ENCODE measurements at regions not wholly inside any gene's neighbourhood (a gene's known extent, or its start where the extent isn't known, plus 50 kb on each side); places are given as distances from the start of the nearest gene placed in this dataset.

- TF ChIP-seq ATF7 (IDR thresholded peaks at IDR 0.05): no peak
- no peak for TF ChIP-seq ATF7 (CRISPR knock-in tag; IDR thresholded peaks at IDR 0.05)
- no peak for TF ChIP-seq YY1 (IDR thresholded peaks at IDR 0.05; ENCODE audit: insufficient read depth, insufficient replicate concordance, low read depth, low read length)
- TF ChIP-seq YEATS2 (CRISPR knock-in tag; IDR thresholded peaks at IDR 0.05; ENCODE audit: borderline replicate concordance): no peak
- TF ChIP-seq BRD4 (CRISPR knock-in tag; IDR thresholded peaks at IDR 0.05): no peak
- TF ChIP-seq SMC3 (IDR thresholded peaks at IDR 0.05; ENCODE audit: low read length): no peak
- TF ChIP-seq, protein P1, sequence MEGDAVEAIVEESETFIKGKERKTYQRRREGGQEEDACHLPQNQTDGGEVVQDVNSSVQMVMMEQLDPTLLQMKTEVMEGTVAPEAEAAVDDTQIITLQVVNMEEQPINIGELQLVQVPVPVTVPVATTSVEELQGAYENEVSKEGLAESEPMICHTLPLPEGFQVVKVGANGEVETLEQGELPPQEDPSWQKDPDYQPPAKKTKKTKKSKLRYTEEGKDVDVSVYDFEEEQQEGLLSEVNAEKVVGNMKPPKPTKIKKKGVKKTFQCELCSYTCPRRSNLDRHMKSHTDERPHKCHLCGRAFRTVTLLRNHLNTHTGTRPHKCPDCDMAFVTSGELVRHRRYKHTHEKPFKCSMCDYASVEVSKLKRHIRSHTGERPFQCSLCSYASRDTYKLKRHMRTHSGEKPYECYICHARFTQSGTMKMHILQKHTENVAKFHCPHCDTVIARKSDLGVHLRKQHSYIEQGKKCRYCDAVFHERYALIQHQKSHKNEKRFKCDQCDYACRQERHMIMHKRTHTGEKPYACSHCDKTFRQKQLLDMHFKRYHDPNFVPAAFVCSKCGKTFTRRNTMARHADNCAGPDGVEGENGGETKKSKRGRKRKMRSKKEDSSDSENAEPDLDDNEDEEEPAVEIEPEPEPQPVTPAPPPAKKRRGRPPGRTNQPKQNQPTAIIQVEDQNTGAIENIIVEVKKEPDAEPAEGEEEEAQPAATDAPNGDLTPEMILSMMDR (CRISPR knock-in tag; IDR thresholded peaks at IDR 0.05): no peak
- TF ChIP-seq POLR2A (IDR thresholded peaks at IDR 0.05; ENCODE audit: insufficient read depth in 1 of 2, low read depth in 2 of 2, low read length in 2 of 2): no peak
- no peak for TF ChIP-seq POLR2AphosphoS5 (IDR thresholded peaks at IDR 0.05; ENCODE audit: low read depth, low read length)
- no peak for TF ChIP-seq SMAD1 (CRISPR knock-in tag; IDR thresholded peaks at IDR 0.05; ENCODE audit: borderline replicate concordance, low read depth)
- no peak for TF ChIP-seq SIN3A (IDR thresholded peaks at IDR 0.05; ENCODE audit: borderline replicate concordance, low read depth, low read length)
- TF ChIP-seq, protein P2, sequence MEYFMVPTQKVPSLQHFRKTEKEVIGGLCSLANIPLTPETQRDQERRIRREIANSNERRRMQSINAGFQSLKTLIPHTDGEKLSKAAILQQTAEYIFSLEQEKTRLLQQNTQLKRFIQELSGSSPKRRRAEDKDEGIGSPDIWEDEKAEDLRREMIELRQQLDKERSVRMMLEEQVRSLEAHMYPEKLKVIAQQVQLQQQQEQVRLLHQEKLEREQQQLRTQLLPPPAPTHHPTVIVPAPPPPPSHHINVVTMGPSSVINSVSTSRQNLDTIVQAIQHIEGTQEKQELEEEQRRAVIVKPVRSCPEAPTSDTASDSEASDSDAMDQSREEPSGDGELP (IDR thresholded peaks at IDR 0.05; ENCODE audit: borderline replicate concordance, low read depth): no peak
These were observed 64.5 kb downstream of the C9orf152 start for GRCh38 chr9:110143485-110143884.
